GM18868 (cell line): ENCODE measurements at regions not wholly inside any gene's neighbourhood (a gene's known extent, or its start where the extent isn't known, plus 50 kb on each side); places are given as distances from the start of the nearest gene placed in this dataset.
"Not testable (repeated sequence)": the region's sequence is repeated elsewhere in the genome, so short reads cannot be mapped to it uniquely, and the experiment has no call there.

Experiments used
- ATAC-seq: cut with Tn5 transposase; IDR thresholded peaks from one replicate; pipeline ENCODE4 v1.9.1; 2021; ENCODE audit warnings: mild to moderate bottlenecking, moderate library complexity; ENCODE audit not compliant: unreplicated experiment

- no peak for ATAC-seq
These were observed 50.9 kb upstream of the PDE1A start for GRCh38 chr2:182477774-182478173.

- no peak for ATAC-seq
These were observed 54.8 kb upstream of the PDE1A start for GRCh38 chr2:182481676-182482075.

- no peak for ATAC-seq
These were observed 55.7 kb upstream of the PDE1A start for GRCh38 chr2:182482511-182482910.

- ATAC-seq: no peak
These were observed 69.8 kb upstream of the PDE1A start for GRCh38 chr2:182496596-182496995.

- no peak for ATAC-seq
These were observed 73.1 kb upstream of the PDE1A start for GRCh38 chr2:182499706-182500470.

- ATAC-seq: no peak
These were observed 77.0 kb upstream of the PDE1A start for GRCh38 chr2:182503886-182504285.

- ATAC-seq: no peak
These were observed 78.1 kb upstream of the PDE1A start for GRCh38 chr2:182504903-182505302.

- ATAC-seq: no peak
These were observed 79.8 kb upstream of the PDE1A start for GRCh38 chr2:182506606-182507005.

- not testable (repeated sequence) for ATAC-seq
These were observed 81.7 kb upstream of the PDE1A start for GRCh38 chr2:182508583-182508982.

- ATAC-seq: no peak
These were observed 82.4 kb upstream of the PDE1A start for GRCh38 chr2:182509216-182509615.

GRCh38 chr2:182521453-182522404, 94.9 kb upstream of the PDE1A start:
- ATAC-seq: no peak

GRCh38 chr2:182522405-182522896, 95.6 kb upstream of the PDE1A start:
- no peak for ATAC-seq

GRCh38 chr2:182522972-182523473, 96.2 kb upstream of the PDE1A start:
- ATAC-seq: no peak

GRCh38 chr2:182530636-182531035, 103.8 kb upstream of the PDE1A start:
- ATAC-seq: no peak

GRCh38 chr2:182540252-182540651, 113.4 kb upstream of the PDE1A start:
- ATAC-seq: no peak

- peak; percentile 62 for ATAC-seq
These were observed 114.4 kb upstream of the PDE1A start for GRCh38 chr2:182541268-182541667.

GRCh38 chr2:182542501-182543258, 115.8 kb upstream of the PDE1A start:
- no peak for ATAC-seq

- no peak for ATAC-seq
These were observed 117.1 kb upstream of the PDE1A start for GRCh38 chr2:182543741-182544525.

- peak; percentile 86 for ATAC-seq
These were observed 118.8 kb upstream of the PDE1A start for GRCh38 chr2:182545420-182546167.
